ENCODE measurements at regions not wholly inside any gene's neighbourhood (a gene's known extent, or its start where the extent isn't known, plus 50 kb on each side); places are given as distances from the start of the nearest gene placed in this dataset.

- Histone ChIP-seq H3K9me3 (no peaks in the 10 kb centered on the region), H3K27me3 (no peaks in the 10 kb centered on the region), H3K27ac (no peak overlapping the region), H3K4me1 (ENCODE audit: insufficient read depth) (no peaks in the 10 kb centered on the region), H3K36me3 (no peaks in the 10 kb centered on the region), H3K4me3 (no peak overlapping the region)
- DNase-seq: peak in 2 of 5 donors; percentile 9 to 24
- 90 to 92% (median 90%) methylated on average over 25 of the region's 25 CpGs for WGBS, 3 donors
- TF ChIP-seq POLR2A (IDR thresholded peaks at IDR 0.05): no peak
- no peak for TF ChIP-seq CTCF (IDR thresholded peaks at IDR 0.05)
- no peak for TF ChIP-seq EP300 (IDR thresholded peaks at IDR 0.05)
- intact Hi-C loops (cut with DNase I): no loop called here
These were observed 131.3 kb upstream of the GPC1 start for GRCh38 chr2:240303896-240304745.

GRCh38 chr2:240304746-240305161 lies 130.7 kb upstream of the GPC1 start:
- H3K27ac ChIP-seq: no peak overlapping the region
- H3K4me1 ChIP-seq (ENCODE audit: insufficient read depth): no peaks in the 10 kb centered on the region
- H3K27me3 ChIP-seq: no peaks in the 10 kb centered on the region
- no peaks in the 10 kb centered on the region for H3K9me3 ChIP-seq
- peak in 1 of 5 donors; percentile 7 for DNase-seq
- H3K36me3 ChIP-seq: no peaks in the 10 kb centered on the region
- intact Hi-C loops (cut with DNase I): no loop called here
- WGBS, 3 donors: 75 to 80% (median 80%) methylated on average over 12 of the region's 12 CpGs
- TF ChIP-seq EP300 (IDR thresholded peaks at IDR 0.05) (no peak), POLR2A (IDR thresholded peaks at IDR 0.05) (no peak), CTCF (IDR thresholded peaks at IDR 0.05) (no peak)
- H3K4me3 ChIP-seq: no peak overlapping the region

- H3K9me3 ChIP-seq: no peaks in the 10 kb centered on the region
- 57 to 77% (median 71%) methylated on average over 20 of the region's 20 CpGs for WGBS, 3 donors
- TF ChIP-seq POLR2A (IDR thresholded peaks at IDR 0.05) (no peak), EP300 (IDR thresholded peaks at IDR 0.05) (no peak), CTCF (IDR thresholded peaks at IDR 0.05) (no peak)
- no peaks in the 10 kb centered on the region for H3K27me3 ChIP-seq
- H3K4me1 ChIP-seq (ENCODE audit: insufficient read depth): no peaks in the 10 kb centered on the region
- H3K36me3 ChIP-seq: no peaks in the 10 kb centered on the region
- no peak overlapping the region for H3K4me3 ChIP-seq
- intact Hi-C loops (cut with DNase I): no loop called here
- peak in 1 of 5 donors; percentile 2 for DNase-seq
- H3K27ac ChIP-seq: no peak overlapping the region
These were observed 130.0 kb upstream of the GPC1 start for GRCh38 chr2:240305369-240305962.

GRCh38 chr2:240306185-240306584 lies 129.3 kb upstream of the GPC1 start:
- no peaks in the 10 kb centered on the region for H3K4me1 ChIP-seq (ENCODE audit: insufficient read depth)
- TF ChIP-seq EP300 (IDR thresholded peaks at IDR 0.05) (no peak), CTCF (IDR thresholded peaks at IDR 0.05) (no peak), POLR2A (IDR thresholded peaks at IDR 0.05) (no peak)
- 96 to 97% (median 96%) methylated on average over 9 of the region's 9 CpGs for WGBS, 3 donors
- H3K4me3 ChIP-seq: no peak overlapping the region
- H3K27me3 ChIP-seq: no peaks in the 10 kb centered on the region
- no peak overlapping the region for H3K27ac ChIP-seq
- H3K9me3 ChIP-seq: no peaks in the 10 kb centered on the region
- no peaks in the 10 kb centered on the region for H3K36me3 ChIP-seq
- no peak for DNase-seq
- intact Hi-C loops (cut with DNase I): no loop called here
